HG02610 (cell line): ENCODE measurements at regions not wholly inside any gene's neighbourhood (a gene's known extent, or its start where the extent isn't known, plus 50 kb on each side); places are given as distances from the start of the nearest gene placed in this dataset.

Source experiments
- ATAC-seq: cut with Tn5 transposase; IDR thresholded peaks from one replicate; pipeline ENCODE4 v1.9.1; 2021; ENCODE audit warnings: mild to moderate bottlenecking, moderate library complexity; ENCODE audit not compliant: unreplicated experiment

GRCh38 chr3:132232231-132232792 is 84.9 kb upstream of the ACP3 start:
- ATAC-seq = no peak

GRCh38 chr3:132236701-132237651 is 80.2 kb upstream of the ACP3 start:
- ATAC-seq = peak; percentile 44

GRCh38 chr3:132237652-132238032 is 79.6 kb upstream of the ACP3 start:
- ATAC-seq = no peak

- no peak for ATAC-seq
These were observed 77.6 kb upstream of the ACP3 start for GRCh38 chr3:132239587-132239986.

- ATAC-seq = no peak
These were observed 75.3 kb upstream of the ACP3 start for GRCh38 chr3:132241776-132242514.

GRCh38 chr3:132242790-132243189 is 74.4 kb upstream of the ACP3 start:
- no peak for ATAC-seq

GRCh38 chr3:132245552-132246142 is 71.6 kb upstream of the ACP3 start:
- no peak for ATAC-seq

- ATAC-seq = no peak
These were observed 71.0 kb upstream of the ACP3 start for GRCh38 chr3:132246212-132246611.

- ATAC-seq = no peak
These were observed 70.0 kb upstream of the ACP3 start for GRCh38 chr3:132247211-132247610.

- no peak for ATAC-seq
These were observed 68.7 kb upstream of the ACP3 start for GRCh38 chr3:132248490-132248889.

- no peak for ATAC-seq
These were observed 63.8 kb upstream of the ACP3 start for GRCh38 chr3:132253262-132253878.

- no peak for ATAC-seq
These were observed 63.0 kb upstream of the ACP3 start for GRCh38 chr3:132254076-132254755.

GRCh38 chr3:132255041-132255745 is 62.0 kb upstream of the ACP3 start:
- ATAC-seq = no peak

GRCh38 chr3:132256989-132257388 is 60.2 kb upstream of the ACP3 start:
- ATAC-seq = no peak

- ATAC-seq = no peak
These were observed 55.7 kb upstream of the ACP3 start for GRCh38 chr3:132261506-132261905.

GRCh38 chr3:132262305-132262704 is 54.9 kb upstream of the ACP3 start:
- ATAC-seq = no peak

- no peak for ATAC-seq
These were observed 54.3 kb upstream of the ACP3 start for GRCh38 chr3:132262956-132263355.

GRCh38 chr3:132265028-132265427 is 52.2 kb upstream of the ACP3 start:
- ATAC-seq = no peak

- ATAC-seq = no peak
These were observed 51.7 kb upstream of the ACP3 start for GRCh38 chr3:132265488-132265887.
